H1 (cell line): ENCODE measurements at regions not wholly inside any gene's neighbourhood (a gene's known extent, or its start where the extent isn't known, plus 50 kb on each side); places are given as distances from the start of the nearest gene placed in this dataset.

Experiments
- CTCF ChIA-PET: fragments of 300-600 bp; sonication (Branson Sonifier 250); formaldehyde crosslinking; loops from one replicate; lab custom pipeline; 2021; ENCODE audit not compliant: partially characterized antibody; lab: Charles Lee
- POLR2A ChIA-PET: fragments of 300-600 bp; sonication (Branson Sonifier 250); formaldehyde crosslinking; loops from one replicate; lab custom pipeline; 2021; ENCODE audit warnings: inconsistent platforms; ENCODE audit not compliant: partially characterized antibody; lab: Charles Lee
- DNase-seq, 2 experiments: peaks; one replicate each; pipeline versions ENCODE4 v3.0.0 to v3.0.0-alpha.2; 2010 to 2022; ENCODE audit warnings: low spot score in 2 of 2, low read depth in 1 of 2, mixed read lengths in 1 of 2
- FAIRE-seq: peaks from 2 replicates; lab custom pipeline; 2011; peaks lifted over from hg19 to GRCh38; lab: Jason Lieb, UNC
- H2AFZ ChIP-seq: 2 replicates; pipeline ENCODE4 v1.8.1; 2012; ENCODE audit warnings: low read length, inconsistent platforms
- H2AK5ac ChIP-seq: 2 replicates; pipeline ENCODE4 v1.6.1; 2013; ENCODE audit warnings: low read depth, low read length
- H2BK120ac ChIP-seq: replicated peaks from 2 replicates; pipeline ENCODE3; 2013; ENCODE audit warnings: low read depth, low read length, inconsistent platforms
- H2BK12ac ChIP-seq: 2 replicates; pipeline ENCODE4 v1.6.1; 2013; ENCODE audit warnings: low read depth, low read length
- H2BK15ac ChIP-seq: 2 replicates; pipeline ENCODE4 v1.6.1; 2013; ENCODE audit warnings: low read length
- H2BK20ac ChIP-seq: 2 replicates; pipeline ENCODE4 v1.6.1; 2013; ENCODE audit warnings: low read length
- H2BK5ac ChIP-seq: 2 replicates; pipeline ENCODE4 v1.6.1; 2013; ENCODE audit warnings: low read depth, low read length
- H3K14ac ChIP-seq: 2 replicates; pipeline ENCODE4 v1.6.1; 2013; ENCODE audit warnings: inconsistent platforms; ENCODE audit not compliant: insufficient read length
- H3K18ac ChIP-seq: 2 replicates; pipeline ENCODE4 v1.6.1; 2013; ENCODE audit warnings: low read length; ENCODE audit errors: extremely low read depth
- H3K23ac ChIP-seq: 2 replicates; pipeline ENCODE4 v1.6.1; 2013; ENCODE audit warnings: inconsistent platforms; ENCODE audit not compliant: insufficient read length
- H3K23me2 ChIP-seq: 2 replicates; pipeline ENCODE4 v1.6.1; 2013; ENCODE audit warnings: low read depth, low read length
- H3K27ac ChIP-seq: 2 replicates; pipeline ENCODE4 v1.6.1; 2011; ENCODE audit warnings: low read depth, low read length, inconsistent platforms
- H3K27me3 ChIP-seq, 4 experiments: replicated peaks in 1 of 4; 1 replicate in 1 of 4; 2 replicates in 3 of 4; pipeline versions ENCODE4 v1.6.1 to v1.8.1; 2011 to 2013; ENCODE audit warnings: low read length in 3 of 4, mild to moderate bottlenecking in 3 of 4, inconsistent platforms in 2 of 4, mixed read lengths in 2 of 4, moderate library complexity in 1 of 4; ENCODE audit not compliant: control insufficient read depth in 3 of 4, insufficient read depth in 3 of 4; ENCODE audit errors: extremely low read depth in 1 of 4
- H3K36me3 ChIP-seq, 4 experiments: 2 replicates each; pipeline versions ENCODE4 v1.6.1 to v1.8.1; 2011 to 2013; ENCODE audit warnings: mild to moderate bottlenecking in 4 of 4, low read length in 3 of 4, moderate library complexity in 2 of 4, control low read depth in 1 of 4, inconsistent platforms in 1 of 4; ENCODE audit not compliant: insufficient read depth in 4 of 4, control insufficient read depth in 2 of 4
- H3K4ac ChIP-seq: replicated peaks from 2 replicates; pipeline ENCODE3; 2013; ENCODE audit warnings: low read length, low read depth, mixed read lengths, inconsistent platforms; ENCODE audit not compliant: insufficient read length
- H3K4me1 ChIP-seq, 4 experiments: replicated peaks in 1 of 4; 1 replicate in 1 of 4; 2 replicates in 3 of 4; pipeline versions ENCODE4 v1.6.1 to v1.8.1; 2011 to 2013; ENCODE audit warnings: low read length in 3 of 4, inconsistent platforms in 2 of 4, mixed read lengths in 1 of 4; ENCODE audit not compliant: insufficient read depth in 4 of 4, control insufficient read depth in 3 of 4
- H3K4me2 ChIP-seq, 2 experiments: 2 replicates each; pipeline versions ENCODE4 v1.6.1 to v1.8.1; 2011 to 2013; ENCODE audit warnings: low read depth in 2 of 2, low read length in 2 of 2, control low read depth in 1 of 2, inconsistent platforms in 1 of 2, mild to moderate bottlenecking in 1 of 2; ENCODE audit not compliant: insufficient read depth in 1 of 2
- H3K4me3 ChIP-seq, 4 experiments: fragments of 200-600, 300-600 bp in 1 of 4; sonication (generic), shearing (Covaris generic), sonication (Bioruptor Twin) in 1 of 4; 2 replicates each; pipeline versions ENCODE4 v1.5.1 to v1.8.1; 2011 to 2016; ENCODE audit warnings: low read length in 4 of 4, low read depth in 3 of 4, control low read depth in 2 of 4, inconsistent platforms in 2 of 4, mild to moderate bottlenecking in 2 of 4, mixed read lengths in 1 of 4, moderate library complexity in 1 of 4; ENCODE audit not compliant: insufficient read depth in 2 of 4; ENCODE audit errors: extremely low read depth in 1 of 4
- H3K56ac ChIP-seq: replicated peaks from 2 replicates; pipeline ENCODE3; 2013; ENCODE audit warnings: low read depth, mild to moderate bottlenecking, mixed read lengths, low read length, inconsistent platforms; ENCODE audit not compliant: insufficient read length
- H3K79me1 ChIP-seq: 2 replicates; pipeline ENCODE4 v1.6.1; 2013; ENCODE audit warnings: low read depth, low read length, control low read depth
- H3K79me2 ChIP-seq, 2 experiments: 2 replicates each; pipeline versions ENCODE4 v1.6.1 to v1.8.1; 2012 to 2013; ENCODE audit warnings: low read length in 2 of 2, mild to moderate bottlenecking in 2 of 2, inconsistent platforms in 1 of 2; ENCODE audit not compliant: insufficient read depth in 2 of 2, control insufficient read depth in 1 of 2
- H3K9ac ChIP-seq, 4 experiments: replicated peaks in 1 of 4; 1 replicate in 1 of 4; 2 replicates in 3 of 4; pipeline versions ENCODE4 v1.6.1 to v1.8.1; 2011 to 2013; ENCODE audit warnings: low read depth in 3 of 4, low read length in 3 of 4, control low read depth in 2 of 4, mild to moderate bottlenecking in 2 of 4, moderate library complexity in 2 of 4, inconsistent platforms in 1 of 4; ENCODE audit errors: extremely low read depth in 1 of 4
- H3K9me3 ChIP-seq, 2 experiments: 2 replicates each; pipeline versions ENCODE4 v1.6.1 to v1.8.1; 2012 to 2013; ENCODE audit warnings: mild to moderate bottlenecking in 2 of 2, moderate library complexity in 2 of 2, control low read depth in 1 of 2, inconsistent platforms in 1 of 2, low read depth in 1 of 2, low read length in 1 of 2, mixed read lengths in 1 of 2; ENCODE audit not compliant: insufficient read depth in 2 of 2
- H4K20me1 ChIP-seq, 2 experiments: replicated peaks in 1 of 2; 2 replicates each; pipeline versions ENCODE3 to v1.8.1; 2011 to 2013; ENCODE audit warnings: inconsistent platforms in 2 of 2, low read length in 2 of 2, mild to moderate bottlenecking in 1 of 2; ENCODE audit not compliant: insufficient read depth in 2 of 2, control insufficient read depth in 1 of 2
- H4K5ac ChIP-seq: 2 replicates; pipeline ENCODE4 v1.6.1; 2013; ENCODE audit warnings: low read length, low read depth, mixed read lengths, inconsistent platforms; ENCODE audit not compliant: insufficient read length
- H4K8ac ChIP-seq: 2 replicates; pipeline ENCODE4 v1.8.0; 2013; ENCODE audit warnings: mild to moderate bottlenecking, moderate library complexity, low read length, inconsistent platforms; ENCODE audit not compliant: insufficient read depth; ENCODE audit errors: extremely low read depth
- H4K91ac ChIP-seq: replicated peaks from 2 replicates; pipeline ENCODE3; 2013; ENCODE audit warnings: low read length, mixed read lengths, inconsistent platforms; ENCODE audit not compliant: insufficient read length
- FOSL1 ChIP-seq: IDR thresholded peaks from 2 replicates; pipeline ENCODE4 v1.6.1; 2011; ENCODE audit warnings: mild to moderate bottlenecking, low read depth, low read length, moderate library complexity; ENCODE audit not compliant: insufficient read depth
- RFX5 ChIP-seq: IDR thresholded peaks from 2 replicates; pipeline ENCODE4 v1.6.1; 2011; ENCODE audit warnings: low read depth, low read length, improper control_type of control experiment, borderline replicate concordance
- TCF12 ChIP-seq: IDR thresholded peaks from 2 replicates; pipeline ENCODE4 v1.6.1; 2011; ENCODE audit warnings: low read depth, mild to moderate bottlenecking, low read length
- WGBS, 2 experiments: shearing (Covaris generic) in 1 of 2; methylation state at CpG; one replicate each; pipeline versions ENCODE4 v1.1.6 to v1.1.7; 2013 to 2015; ENCODE audit warnings: low lambda C conversion rate in 2 of 2, mixed read lengths in 2 of 2, inconsistent platforms in 1 of 2, low coverage in 1 of 2, missing lambda C conversion rate in 1 of 2; ENCODE audit not compliant: insufficient replicate concordance in 2 of 2, insufficient coverage in 1 of 2, insufficient read length in 1 of 2; ENCODE audit errors: extremely low coverage in 1 of 2, missing lambda C conversion rate in 1 of 2; 5-methylcytosine and 5-hydroxymethylcytosine counted together
- TF ChIP-seq, protein P1 (sequence below): IDR thresholded peaks from 2 replicates; pipeline ENCODE4 v1.6.1; 2011; ENCODE audit warnings: low read length, improper control_type of control experiment

DNA sequence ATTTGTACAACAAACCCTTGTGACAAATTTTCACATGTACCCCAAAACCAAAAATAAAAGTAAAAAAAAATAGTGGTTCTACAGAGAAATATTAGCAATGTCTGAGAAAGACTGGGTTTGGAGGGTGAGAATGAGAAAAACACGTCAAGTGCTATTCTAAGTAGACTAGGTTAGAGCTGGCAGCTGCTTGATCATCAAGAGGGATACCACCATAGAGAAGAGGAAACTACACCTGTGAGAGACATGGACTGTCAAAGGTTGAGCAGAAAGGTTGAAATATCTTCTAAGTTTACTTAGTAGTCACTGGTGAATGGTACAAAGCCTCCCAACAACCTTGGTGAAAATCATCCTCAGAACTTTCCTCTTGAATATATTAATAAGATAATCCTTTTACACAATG lies 126.9 kb upstream of the ITGA4 start:
- no peak overlapping the region for H2BK20ac ChIP-seq
- H3K9me3 ChIP-seq, result no peaks in the 10 kb centered on the region
- no peak overlapping the region for H2BK5ac ChIP-seq
- H3K79me1 ChIP-seq, result no peaks in the 10 kb centered on the region
- DNase-seq, result no peak
- no peak overlapping the region for H2AFZ ChIP-seq
- TF ChIP-seq FOSL1 (no peak), TCF12 (no peak), RFX5 (no peak)
- TF ChIP-seq, protein P1, sequence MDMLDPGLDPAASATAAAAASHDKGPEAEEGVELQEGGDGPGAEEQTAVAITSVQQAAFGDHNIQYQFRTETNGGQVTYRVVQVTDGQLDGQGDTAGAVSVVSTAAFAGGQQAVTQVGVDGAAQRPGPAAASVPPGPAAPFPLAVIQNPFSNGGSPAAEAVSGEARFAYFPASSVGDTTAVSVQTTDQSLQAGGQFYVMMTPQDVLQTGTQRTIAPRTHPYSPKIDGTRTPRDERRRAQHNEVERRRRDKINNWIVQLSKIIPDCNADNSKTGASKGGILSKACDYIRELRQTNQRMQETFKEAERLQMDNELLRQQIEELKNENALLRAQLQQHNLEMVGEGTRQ, result no peak
- no peak overlapping the region for H3K9ac ChIP-seq
- POLR2A ChIA-PET, result no interaction called here
- H4K8ac ChIP-seq, result no peak overlapping the region
- H3K4me3 ChIP-seq, result no peak overlapping the region
- H4K20me1 ChIP-seq, result no peaks in the 10 kb centered on the region
- H4K91ac ChIP-seq, result no peak overlapping the region
- no peak for FAIRE-seq
- H2BK15ac ChIP-seq, result no peak overlapping the region
- H3K27me3 ChIP-seq, result no peaks in the 10 kb centered on the region
- CTCF ChIA-PET, result interaction anchor here (0.9 to 2.1 kb wide), 2 partner anchors 13 to 152 kb away, joined by 3 to 9 read pairs; no protein-coding TSS in a partner anchor
- H3K23me2 ChIP-seq, result no peaks in the 10 kb centered on the region
- H2BK120ac ChIP-seq, result no peak overlapping the region
- H2BK12ac ChIP-seq, result no peak overlapping the region
- no peaks in the 10 kb centered on the region for H3K4me1 ChIP-seq
- no peak overlapping the region for H3K4ac ChIP-seq
- no peak overlapping the region for H2AK5ac ChIP-seq
- no peak overlapping the region for H3K27ac ChIP-seq
- no peak overlapping the region for H3K14ac ChIP-seq
- no peak overlapping the region for H3K23ac ChIP-seq
- no peak overlapping the region for H3K4me2 ChIP-seq
- H3K79me2 ChIP-seq, result no peaks in the 10 kb centered on the region
- H3K18ac ChIP-seq, result no peak overlapping the region
- H4K5ac ChIP-seq, result no peak overlapping the region
- 93% methylated on average over 1 of the region's 1 CpG; no CpG with 5 or more reads in 1 of the 2 experiments for WGBS, 2 experiments
- no peak overlapping the region for H3K56ac ChIP-seq
- H3K36me3 ChIP-seq, result no peaks in the 10 kb centered on the region
